NCI-H446 (cell line): ENCODE measurements at regions not wholly inside any gene's neighbourhood (a gene's known extent, or its start where the extent isn't known, plus 50 kb on each side); places are given as distances from the start of the nearest gene placed in this dataset.

Experiments used
- DNase-seq, 2 experiments: peaks; one replicate each; lab custom pipeline; 2025; lab: John Stamatoyannopoulos, UW

DNA sequence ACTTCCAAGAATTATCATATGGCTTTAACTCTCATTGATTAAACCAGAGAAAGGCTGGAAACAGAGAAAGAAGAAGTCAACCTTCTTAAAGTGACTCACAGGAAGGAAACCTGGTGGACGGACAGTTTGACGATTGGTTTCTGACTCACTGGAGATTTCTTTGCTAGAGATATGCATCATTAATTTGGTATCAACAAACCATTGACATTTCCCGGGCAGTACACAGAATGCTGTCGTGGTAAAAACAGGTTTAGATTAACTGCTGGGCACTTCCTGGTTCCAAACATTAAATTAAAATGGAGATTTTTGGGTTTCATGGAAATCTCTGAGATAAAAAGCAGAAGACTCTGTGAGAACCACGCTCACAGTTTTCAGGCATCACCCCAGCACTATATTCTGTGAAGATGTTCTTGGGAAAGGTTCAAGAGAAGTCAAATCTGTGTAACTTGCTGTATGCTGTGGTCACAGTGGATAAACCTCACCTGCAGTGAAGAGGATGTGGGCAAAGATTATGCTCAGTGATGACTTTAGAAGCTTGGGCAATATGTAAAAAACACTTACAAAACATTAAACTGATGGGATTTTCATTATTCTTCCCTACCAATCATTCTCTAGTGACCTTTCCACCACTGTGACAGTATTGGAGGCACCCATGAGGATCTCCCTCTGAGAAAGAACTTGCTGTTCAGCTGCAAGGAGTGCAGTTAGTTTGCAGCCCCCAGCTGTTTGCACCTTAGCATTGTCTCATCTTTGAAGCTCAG lies 61.1 kb upstream of the CD44 start:
- DNase-seq = no peak

DNA sequence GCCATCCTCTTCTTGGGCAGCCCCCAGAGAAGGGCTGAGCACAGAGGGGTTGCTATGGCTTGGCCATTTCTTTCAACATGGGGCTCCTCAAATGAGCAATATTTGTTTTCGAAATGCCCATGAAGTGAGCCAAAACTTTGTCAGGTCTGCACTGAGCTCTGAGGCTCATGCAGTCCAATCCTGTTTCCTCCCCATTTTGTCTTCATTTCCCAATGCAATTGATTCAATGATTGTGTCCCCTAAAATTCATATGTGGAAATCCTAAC lies 60.6 kb upstream of the CD44 start:
- no peak for DNase-seq

DNA sequence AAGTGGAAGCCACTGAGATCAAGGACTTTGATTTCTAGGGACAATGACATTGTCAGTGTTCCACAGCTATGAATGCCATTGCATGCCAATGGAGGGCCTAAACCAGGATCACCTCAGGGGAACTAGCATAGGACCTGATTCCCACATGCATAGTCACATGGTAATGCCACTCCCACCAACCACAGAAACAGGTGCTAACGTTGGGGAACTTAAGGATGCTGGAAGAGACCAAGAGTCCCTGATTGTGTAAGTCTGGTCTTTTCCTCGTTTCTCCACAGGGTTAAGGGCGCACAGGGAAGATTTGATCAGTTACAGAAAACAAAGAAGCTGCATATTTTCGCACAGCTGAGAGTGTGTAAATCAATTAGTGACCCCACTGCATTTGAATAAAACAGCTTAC lies 59.4 kb upstream of the CD44 start:
- DNase-seq = no peak

DNA sequence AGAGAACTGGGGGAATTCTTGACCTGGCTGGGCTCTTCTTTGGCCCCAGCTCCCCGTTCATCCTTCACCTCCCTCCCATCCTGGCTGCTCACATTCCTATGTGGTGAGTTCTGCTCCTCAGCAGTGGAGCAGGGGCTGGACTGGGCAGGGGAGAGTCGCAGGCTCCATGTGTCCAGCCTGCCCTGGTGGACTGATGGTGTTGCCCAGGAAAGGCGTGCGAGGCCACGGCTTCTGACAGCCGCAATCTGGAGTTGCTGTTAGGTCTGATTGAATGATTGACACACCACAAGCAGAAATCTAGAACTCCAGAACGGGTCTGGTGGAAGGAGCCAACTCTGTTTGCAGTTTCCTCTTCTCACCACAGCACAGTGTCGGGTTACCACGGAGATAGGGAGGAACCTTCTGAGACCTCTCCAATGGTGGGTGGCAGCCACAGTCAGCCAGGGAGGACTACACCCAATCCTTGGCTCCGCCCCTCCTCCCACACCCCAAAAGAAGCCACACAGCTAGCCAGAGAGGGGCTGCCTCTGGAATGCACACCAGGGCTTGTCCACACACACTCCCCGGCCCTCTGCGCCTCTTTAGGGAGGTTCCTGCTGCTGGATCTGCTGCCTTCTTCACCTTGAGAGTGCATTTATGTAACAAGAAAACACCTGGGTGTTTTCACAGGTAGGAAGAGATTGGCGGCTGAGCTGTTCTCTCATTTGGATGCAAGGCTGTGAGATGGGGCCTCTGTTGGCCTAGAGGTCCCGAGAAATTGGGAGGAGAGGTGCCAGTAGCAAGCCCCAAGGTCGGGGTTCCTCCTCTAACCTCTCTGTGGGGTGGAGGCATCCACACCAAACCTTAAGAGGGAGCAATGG lies 56.4 kb upstream of the CD44 start:
- peak in 1 of 2 experiments; percentile 22 for DNase-seq

DNA sequence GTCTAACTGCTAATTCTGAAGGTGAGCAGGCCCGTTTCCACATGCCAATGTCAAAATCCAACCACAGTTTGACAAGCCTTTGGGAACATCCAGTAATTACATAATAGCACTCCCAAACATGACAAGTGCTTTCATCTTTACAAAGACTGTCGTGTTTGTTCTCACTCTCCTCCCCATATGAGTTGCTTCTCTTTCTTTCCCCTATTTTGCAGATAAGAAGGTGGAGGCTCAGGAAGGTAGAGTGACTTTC lies 55.9 kb upstream of the CD44 start:
- DNase-seq = no peak

DNA sequence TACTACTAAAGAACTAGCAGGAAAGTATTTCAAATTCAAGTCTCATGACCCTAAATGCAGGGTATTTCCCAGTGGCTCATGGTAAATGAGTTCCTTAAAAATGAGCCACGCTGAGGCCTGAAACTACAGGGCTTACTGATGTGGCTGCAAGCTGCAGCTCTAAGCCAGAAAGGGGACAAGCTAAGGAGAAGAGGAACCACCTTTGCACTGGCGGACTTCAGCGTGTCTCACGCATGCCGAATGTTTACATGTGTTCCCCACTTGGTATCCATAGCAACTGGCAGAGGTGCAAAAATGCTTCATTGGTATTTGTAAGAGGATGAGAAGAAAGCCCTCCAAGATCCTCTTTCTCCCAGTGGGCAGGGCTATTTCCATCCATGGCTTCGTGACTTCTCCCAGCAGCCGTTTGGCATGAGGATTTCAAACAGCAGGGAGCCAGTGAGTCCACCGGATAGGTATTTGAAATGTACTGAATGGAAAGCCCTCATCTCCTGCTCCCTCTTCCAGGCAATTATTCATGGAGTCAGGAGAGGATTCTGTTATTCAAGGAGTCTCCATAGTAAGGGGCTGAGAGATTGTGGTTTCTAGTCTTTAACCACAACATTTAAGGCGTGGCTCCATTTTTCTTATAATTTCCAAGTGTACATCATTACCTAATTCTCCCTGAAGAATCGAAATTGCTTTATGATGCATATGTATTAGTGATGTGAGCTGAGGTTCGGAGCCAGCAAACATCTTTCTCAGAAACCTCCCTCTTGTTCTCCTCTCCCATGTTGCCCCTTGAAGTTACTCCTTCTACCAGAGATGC lies 55.3 kb upstream of the CD44 start:
- peak; percentile 21 to 70 for DNase-seq

DNA sequence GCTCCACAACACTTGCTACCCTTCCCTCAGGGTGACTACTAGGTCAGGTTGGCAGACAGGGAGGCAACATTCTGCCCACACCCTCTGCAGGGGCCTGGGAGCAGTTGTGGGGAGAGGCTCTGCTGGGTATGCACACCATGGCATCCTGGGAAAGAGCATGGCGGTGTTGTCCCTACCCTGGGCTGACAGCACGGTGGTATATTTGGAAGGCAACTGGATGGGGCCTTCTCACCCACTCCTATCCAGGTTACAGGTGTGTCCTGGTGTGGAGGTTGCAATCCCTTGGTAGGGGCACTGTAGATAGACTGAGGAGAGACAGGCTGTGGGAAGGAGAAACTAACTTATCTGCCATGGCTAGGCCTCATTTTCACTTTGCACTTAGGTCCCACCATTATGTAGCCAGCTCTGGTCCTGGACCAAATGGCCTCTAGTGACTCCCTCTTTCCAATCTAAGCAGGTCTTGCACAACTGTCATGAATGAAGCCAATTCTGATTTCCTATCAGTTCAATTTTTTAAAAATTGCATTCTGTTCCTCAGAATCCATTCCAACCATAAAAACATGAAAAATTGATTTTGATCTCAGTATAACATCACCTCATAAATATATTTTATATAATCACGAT lies 54.0 kb upstream of the CD44 start:
- DNase-seq = no peak

DNA sequence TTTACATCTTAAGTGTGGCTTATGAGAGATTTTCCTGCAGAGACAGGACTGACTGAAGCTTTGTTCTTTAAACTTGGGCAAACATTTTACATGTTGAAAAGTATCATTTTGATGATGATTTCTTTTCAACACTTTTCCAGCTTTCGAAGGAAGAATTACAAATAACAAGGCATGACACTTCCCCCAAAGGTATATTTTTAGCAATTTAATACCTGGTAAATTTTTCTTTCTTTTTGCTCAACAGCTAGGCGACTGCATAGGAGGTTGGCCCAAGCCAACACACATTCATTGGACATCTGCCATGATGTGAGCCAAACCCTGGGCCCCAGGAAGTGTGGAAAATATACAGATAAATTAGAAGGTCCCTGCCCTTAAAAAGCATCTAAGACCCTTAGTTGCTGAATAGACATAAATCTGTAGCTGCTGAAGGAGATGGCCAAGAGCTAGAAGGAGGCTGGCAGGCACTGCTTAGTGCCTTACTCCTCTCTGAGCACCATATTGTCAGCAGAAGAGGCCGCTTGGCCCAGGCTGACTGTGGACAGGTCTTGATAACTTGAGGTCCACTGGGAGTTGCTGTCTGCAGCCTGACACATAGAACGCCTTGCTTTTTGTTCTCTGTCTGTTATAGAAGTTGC lies 53.3 kb upstream of the CD44 start:
- no peak for DNase-seq

DNA sequence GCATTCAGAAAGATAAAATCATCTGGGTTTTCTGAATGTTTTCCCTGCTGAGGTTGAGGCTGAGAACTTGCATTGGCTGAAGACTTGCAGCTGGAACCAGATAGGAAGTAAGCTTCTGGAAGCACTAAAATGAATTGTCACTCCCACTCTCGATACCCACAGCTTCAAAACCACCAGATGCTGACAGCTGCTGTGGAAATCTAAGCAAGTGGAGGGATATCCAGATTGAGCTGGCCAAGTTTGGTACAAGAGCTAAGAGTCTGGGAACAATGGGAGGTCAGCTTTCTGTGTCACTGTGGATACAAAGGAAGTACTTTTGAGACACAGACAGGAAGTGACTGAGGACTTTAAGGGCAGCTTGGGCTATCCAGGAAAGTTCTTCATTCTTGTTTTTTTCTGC lies 51.3 kb upstream of the CD44 start:
- no peak for DNase-seq

DNA sequence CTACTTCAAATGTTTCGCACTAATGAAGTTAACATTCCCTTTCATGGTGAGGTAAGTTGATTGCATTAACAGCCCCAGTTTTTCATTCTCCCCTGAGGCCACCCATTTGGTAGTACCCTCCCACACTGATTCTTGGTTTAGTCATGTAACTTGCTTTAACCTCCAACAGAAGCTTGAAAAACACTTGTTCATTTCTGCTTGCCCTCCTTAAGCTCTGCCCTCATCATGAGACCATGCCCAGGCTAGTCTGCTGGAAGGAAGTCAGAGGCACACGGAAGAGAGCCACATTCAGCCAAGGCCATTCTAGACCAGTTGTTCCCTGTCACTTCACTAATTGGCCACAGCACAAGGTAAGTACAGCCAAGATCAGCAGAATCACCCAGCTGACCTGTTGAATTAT lies 50.7 kb upstream of the CD44 start:
- DNase-seq = no peak

DNA sequence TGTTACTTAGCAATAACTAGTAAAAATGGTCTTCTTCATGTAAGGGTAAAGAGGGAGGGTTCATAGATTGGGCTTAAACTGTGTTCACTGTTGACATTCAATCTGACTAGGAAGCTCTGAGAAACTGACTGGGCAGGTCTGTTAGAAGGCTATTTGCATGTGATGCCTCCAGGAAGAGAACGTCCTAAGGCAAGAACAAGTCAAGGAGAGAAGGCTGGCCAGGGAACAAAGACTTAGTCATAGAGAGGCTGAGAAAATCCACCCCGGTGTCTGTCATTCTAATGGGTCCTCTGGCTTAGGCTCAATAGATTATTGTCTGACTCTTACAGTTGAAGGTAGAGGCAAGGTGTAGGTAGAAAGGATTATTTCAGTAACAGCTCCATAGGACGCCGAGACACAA lies 50.3 kb upstream of the CD44 start:
- DNase-seq = no peak
